HG02885 (cell line): ENCODE measurements at regions not wholly inside any gene's neighbourhood (a gene's known extent, or its start where the extent isn't known, plus 50 kb on each side); places are given as distances from the start of the nearest gene placed in this dataset.

Experiments used
- ATAC-seq: cut with Tn5 transposase; IDR thresholded peaks from one replicate; pipeline ENCODE4 v1.9.1; 2021; ENCODE audit warnings: mild to moderate bottlenecking; ENCODE audit not compliant: unreplicated experiment, poor library complexity

GRCh38 chr17:79382313-79382712 lies 228.5 kb downstream of the RBFOX3 start:
- ATAC-seq = no peak

GRCh38 chr17:79379700-79380445 lies 231.0 kb downstream of the RBFOX3 start:
- no peak for ATAC-seq

GRCh38 chr17:79377230-79377786 lies 233.5 kb downstream of the RBFOX3 start:
- ATAC-seq = no peak

GRCh38 chr17:79374807-79375206 lies 236.0 kb downstream of the RBFOX3 start:
- no peak for ATAC-seq

- ATAC-seq = no peak
Measured at GRCh38 chr17:79374087-79374689, 236.7 kb downstream of the RBFOX3 start.

- no peak for ATAC-seq
Measured at GRCh38 chr17:79372470-79373238, 238.2 kb downstream of the RBFOX3 start.

- ATAC-seq = no peak
Measured at GRCh38 chr17:79371984-79372383, 238.9 kb downstream of the RBFOX3 start.

GRCh38 chr17:79370594-79370993 lies 240.3 kb downstream of the RBFOX3 start:
- no peak for ATAC-seq

- ATAC-seq = no peak
Measured at GRCh38 chr17:79370126-79370525, 240.7 kb downstream of the RBFOX3 start.

- ATAC-seq = no peak
Measured at GRCh38 chr17:79369532-79369931, 241.3 kb downstream of the RBFOX3 start.

- no peak for ATAC-seq
Measured at GRCh38 chr17:79369001-79369400, 241.8 kb downstream of the RBFOX3 start.

- ATAC-seq = no peak
Measured at GRCh38 chr17:79368521-79368920, 242.3 kb downstream of the RBFOX3 start.

- ATAC-seq = no peak
Measured at GRCh38 chr17:79366988-79367571, 243.8 kb downstream of the RBFOX3 start.

- no peak for ATAC-seq
Measured at GRCh38 chr17:79365836-79366770, 244.7 kb downstream of the RBFOX3 start.

- no peak for ATAC-seq
Measured at GRCh38 chr17:79365351-79365750, 245.5 kb downstream of the RBFOX3 start.

- no peak for ATAC-seq
Measured at GRCh38 chr17:79364315-79365094, 246.3 kb downstream of the RBFOX3 start.

- ATAC-seq = no peak
Measured at GRCh38 chr17:79363552-79364275, 247.1 kb downstream of the RBFOX3 start.

- no peak for ATAC-seq
Measured at GRCh38 chr17:79362772-79363305, 248.0 kb downstream of the RBFOX3 start.
